CD4-positive, alpha-beta T cell treated with Interleukin-6 for 4 hours (primary cell): ENCODE measurements at regions not wholly inside any gene's neighbourhood (a gene's known extent, or its start where the extent isn't known, plus 50 kb on each side); places are given as distances from the start of the nearest gene placed in this dataset.

Experiments
- DNase-seq: peaks from one replicate; pipeline ENCODE4 v3.0.0-alpha.2; 2020; ENCODE audit warnings: mixed read lengths

GRCh38 chr4:71287305-71287704, 51.5 kb upstream of the SLC4A4 start:
- no peak for DNase-seq

- DNase-seq: no peak
Measured at GRCh38 chr4:71288875-71289274, 49.9 kb upstream of the SLC4A4 start.
